GM19372 (cell line): ENCODE measurements at regions not wholly inside any gene's neighbourhood (a gene's known extent, or its start where the extent isn't known, plus 50 kb on each side); places are given as distances from the start of the nearest gene placed in this dataset.

ENCODE experiments used
- ATAC-seq: cut with Tn5 transposase; IDR thresholded peaks from one replicate; pipeline ENCODE4 v1.9.1; 2021; ENCODE audit warnings: mild to moderate bottlenecking, low read depth, moderate library complexity; ENCODE audit not compliant: unreplicated experiment

GRCh38 chr16:6864671-6865070 lies 468.0 kb upstream of the RBFOX1 start:
- no peak for ATAC-seq

DNA sequence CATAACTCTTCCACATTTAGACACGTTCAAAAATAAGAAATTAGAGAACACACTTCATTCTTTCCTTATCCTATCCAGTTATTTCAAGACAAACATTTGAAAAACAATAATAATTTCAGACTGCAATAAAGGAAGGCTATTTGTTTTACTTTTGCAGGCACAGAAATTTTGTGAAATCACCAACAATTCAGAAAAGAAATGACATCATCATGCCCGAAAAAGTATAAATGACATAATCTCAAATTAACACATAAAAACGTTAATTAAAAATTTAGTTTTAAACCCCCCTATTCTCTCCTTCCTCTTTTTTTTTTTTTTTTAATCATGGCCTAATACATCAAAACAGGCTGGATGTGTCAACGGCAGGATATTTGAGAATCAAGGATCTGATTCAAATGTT lies 468.4 kb upstream of the RBFOX1 start:
- no peak for ATAC-seq

- ATAC-seq, result no peak
Observed at GRCh38 chr16:6863135-6863534, 469.5 kb upstream of the RBFOX1 start.

- no peak for ATAC-seq
Observed at GRCh38 chr16:6861815-6862477, 470.7 kb upstream of the RBFOX1 start.

DNA sequence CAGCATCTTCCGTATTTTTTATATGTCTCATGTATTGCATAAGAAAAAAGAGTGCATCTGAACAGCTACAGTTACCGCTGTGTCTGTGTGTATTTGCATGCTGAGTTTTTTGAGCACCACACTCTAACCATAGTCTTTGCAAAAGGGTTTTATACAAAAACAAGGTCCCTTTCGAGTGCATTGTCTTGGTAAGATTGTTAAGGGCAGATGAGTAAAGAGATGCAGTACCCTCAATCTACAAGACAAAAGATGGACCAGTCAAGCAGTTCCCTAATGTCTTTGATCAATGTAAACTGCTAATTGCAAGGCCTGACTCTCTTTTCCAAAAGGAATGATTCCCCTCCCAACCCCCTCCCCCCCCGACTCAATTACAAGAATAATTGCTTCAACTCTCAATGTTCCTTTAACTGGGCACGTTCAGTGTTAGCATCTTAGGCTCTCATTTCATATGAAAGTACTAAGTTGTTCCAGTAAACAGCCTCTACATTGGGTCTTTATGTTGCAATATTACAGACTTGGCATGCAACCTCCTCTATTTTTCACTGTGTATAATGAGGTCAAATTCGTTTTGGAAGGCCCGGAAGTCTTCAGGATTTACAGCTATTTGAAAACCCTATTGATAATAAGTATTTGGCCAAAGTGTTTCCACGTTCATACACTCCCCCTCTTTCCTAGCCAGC lies 471.4 kb upstream of the RBFOX1 start:
- no peak for ATAC-seq

DNA sequence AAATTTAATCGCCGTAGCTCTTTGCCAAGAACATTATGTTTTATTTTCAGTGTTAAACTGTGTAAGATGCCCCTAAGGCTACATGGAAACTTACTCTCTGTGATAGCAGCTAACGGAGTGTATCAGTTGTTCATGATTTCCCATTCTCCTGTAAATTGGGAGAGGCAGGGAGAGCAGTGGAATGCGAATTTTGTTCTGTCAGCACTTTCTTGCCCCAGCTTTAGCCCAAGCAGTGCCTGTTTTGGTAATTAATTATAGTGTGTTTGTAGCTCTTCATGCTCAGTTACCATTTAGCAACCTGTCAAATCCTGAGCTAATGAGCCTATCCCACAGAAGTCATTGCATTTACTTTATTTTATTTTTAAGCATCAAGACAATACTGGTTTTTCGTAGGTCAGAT lies 475.1 kb upstream of the RBFOX1 start:
- ATAC-seq, result no peak

DNA sequence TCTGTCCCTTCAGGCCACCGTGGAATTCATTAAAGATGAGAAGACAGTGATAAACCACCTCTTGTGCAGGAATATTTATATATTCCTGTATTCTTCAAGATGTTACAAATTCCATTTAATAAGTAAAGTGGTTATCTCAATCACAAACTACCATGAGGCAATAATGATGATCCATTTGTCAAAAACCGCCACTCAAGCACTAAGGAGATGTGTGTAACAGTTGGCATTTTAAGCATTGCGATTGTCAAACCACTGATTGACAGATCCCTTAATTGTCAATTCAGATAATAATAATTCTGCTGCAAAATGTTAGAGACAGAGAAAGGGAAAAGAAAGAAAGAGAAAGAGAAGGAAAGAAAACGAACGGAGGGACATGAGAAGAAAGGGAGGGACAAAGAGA lies 476.1 kb upstream of the RBFOX1 start:
- ATAC-seq, result no peak

- ATAC-seq, result no peak
Observed at GRCh38 chr16:6853565-6853964, 479.1 kb upstream of the RBFOX1 start.

DNA sequence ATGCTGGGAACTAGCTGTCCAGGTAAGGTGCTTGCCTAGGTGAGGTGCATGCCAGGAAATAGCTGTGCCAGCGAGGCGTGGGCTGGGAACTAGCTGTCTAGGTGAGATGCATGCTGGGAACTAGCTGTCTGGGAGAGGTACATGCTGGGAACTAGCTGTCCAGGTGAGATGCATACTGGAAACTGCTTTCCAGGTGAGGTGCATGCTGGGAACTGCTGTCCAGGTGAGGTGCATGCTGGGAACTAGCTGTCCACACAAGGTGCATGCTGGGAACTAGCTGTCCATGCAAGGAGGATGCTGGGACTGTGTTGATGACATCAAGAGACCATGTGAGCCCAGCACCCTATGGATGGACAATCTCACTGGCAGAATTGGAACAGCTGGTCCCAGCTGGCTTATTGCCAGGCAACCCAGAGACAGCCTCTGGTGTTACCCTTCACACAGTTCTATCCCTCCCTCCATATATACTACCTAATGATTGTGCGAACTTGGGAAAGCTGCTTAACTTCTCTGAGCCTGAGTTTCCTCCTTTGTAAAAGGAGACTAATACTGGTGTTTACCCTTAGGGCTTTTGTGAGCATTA lies 479.9 kb upstream of the RBFOX1 start:
- ATAC-seq, result no peak

GRCh38 chr16:6846452-6846851 lies 486.2 kb upstream of the RBFOX1 start:
- ATAC-seq, result no peak

- no peak for ATAC-seq
Observed at GRCh38 chr16:6841392-6841791, 491.3 kb upstream of the RBFOX1 start.

- ATAC-seq, result no peak
Observed at GRCh38 chr16:6837722-6838121, 494.9 kb upstream of the RBFOX1 start.

- no peak for ATAC-seq
Observed at GRCh38 chr16:6836766-6837165, 495.9 kb upstream of the RBFOX1 start.

DNA sequence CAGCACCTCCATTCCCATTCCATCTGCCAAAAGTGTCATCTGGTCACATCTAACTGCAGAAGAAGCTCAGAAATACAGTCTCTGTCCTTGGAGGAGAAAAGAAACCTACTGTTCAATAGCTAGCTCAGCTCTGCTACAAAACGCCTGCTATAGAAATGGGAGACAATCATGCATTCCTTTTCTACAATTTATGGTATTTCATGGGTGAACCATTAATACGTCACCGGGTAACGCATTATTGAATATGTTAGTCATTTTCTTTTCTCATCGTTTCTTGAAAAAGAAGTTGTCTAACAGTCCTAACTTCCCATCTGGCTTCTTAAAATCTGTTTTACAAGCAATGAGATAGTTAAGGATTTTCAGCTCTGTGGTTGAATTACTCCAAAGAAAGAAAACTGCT lies 496.7 kb upstream of the RBFOX1 start:
- ATAC-seq, result no peak

DNA sequence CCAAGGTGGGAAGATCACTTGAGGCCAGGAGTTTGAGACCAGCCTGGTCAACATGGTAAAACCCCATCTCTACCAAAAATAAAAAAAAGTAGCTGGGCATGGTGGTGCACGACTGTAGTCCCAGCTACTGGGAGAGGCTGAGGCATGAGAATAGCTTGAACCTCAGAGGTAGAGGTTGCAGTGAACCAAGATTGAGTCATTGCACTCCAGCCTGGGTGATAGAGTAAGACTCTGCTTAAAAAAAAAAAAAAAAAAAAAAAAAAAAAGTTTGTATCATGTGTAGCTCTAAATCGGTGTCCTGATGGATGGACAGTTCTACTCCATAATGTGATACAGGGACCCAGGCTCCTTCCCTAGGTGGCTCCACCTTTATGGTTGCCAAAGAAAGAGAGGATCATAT lies 497.1 kb upstream of the RBFOX1 start:
- ATAC-seq, result no peak

- no peak for ATAC-seq
Observed at GRCh38 chr16:6828690-6829089, 504.0 kb upstream of the RBFOX1 start.

DNA sequence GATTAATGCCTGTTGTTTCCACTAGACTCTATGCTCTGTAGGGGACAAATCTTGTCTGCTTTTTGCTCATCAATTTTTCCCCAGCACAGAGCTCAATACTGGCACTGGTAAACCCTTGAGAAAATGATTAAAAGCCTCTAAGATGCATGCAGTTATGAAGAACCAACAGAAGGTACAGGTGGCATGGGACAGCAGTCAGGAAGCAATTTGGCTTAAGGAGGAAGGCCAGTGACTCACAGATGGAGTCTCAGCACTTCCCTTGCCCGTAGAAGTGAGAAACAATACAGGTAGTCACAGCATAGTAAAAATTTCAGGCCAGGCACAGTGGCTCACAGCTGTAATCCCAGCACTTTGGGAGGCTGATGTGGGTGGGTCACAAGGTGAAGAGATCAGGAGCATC lies 504.7 kb upstream of the RBFOX1 start:
- ATAC-seq, result no peak

DNA sequence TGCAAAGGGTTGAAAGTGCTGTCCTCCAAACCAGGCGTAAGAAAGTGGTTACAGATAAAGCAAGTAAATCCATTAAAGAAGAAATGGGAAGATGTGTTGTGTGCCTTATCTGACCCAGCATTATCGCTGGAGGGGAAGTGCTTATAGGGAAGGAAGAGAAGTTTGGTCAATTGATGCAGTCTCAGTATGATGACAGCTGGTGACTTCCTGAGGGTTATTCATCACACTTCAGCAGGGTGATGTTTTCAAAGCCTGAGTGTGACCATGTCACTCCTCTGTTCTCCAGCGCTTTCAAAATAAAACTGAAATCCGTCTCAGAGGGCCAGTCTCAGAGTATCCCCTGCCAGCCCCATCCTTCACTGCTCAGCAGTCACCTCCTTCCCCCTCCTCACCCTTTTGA lies 505.4 kb upstream of the RBFOX1 start:
- ATAC-seq, result no peak

- no peak for ATAC-seq
Observed at GRCh38 chr16:6822041-6822440, 510.6 kb upstream of the RBFOX1 start.

GRCh38 chr16:6804461-6804860 lies 528.2 kb upstream of the RBFOX1 start:
- ATAC-seq, result no peak

DNA sequence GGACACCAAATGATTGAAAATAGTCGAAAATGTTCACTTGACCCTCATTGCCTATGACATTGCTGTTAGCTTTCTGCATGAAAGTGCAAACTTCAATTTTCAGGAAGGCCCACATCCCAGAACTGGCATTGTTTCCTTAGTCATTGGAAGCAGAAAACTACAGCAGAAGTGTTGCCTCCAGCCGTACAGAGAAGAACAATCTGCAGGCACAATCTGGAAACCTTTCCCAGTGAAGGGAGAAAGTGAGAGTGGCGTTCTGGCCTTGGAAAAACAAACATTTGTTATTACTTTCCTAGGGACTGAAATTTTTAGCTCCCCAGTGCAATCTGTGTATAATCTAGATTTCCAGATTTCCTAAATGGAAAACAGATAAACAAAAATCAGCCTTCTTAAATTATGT lies 529.5 kb upstream of the RBFOX1 start:
- ATAC-seq, result no peak

- ATAC-seq, result no peak
Observed at GRCh38 chr16:6797223-6797622, 535.4 kb upstream of the RBFOX1 start.
